C4-2B (cell line): ENCODE measurements at regions not wholly inside any gene's neighbourhood (a gene's known extent, or its start where the extent isn't known, plus 50 kb on each side); places are given as distances from the start of the nearest gene placed in this dataset.
"Not testable (repeated sequence)": the region's sequence is repeated elsewhere in the genome, so short reads cannot be mapped to it uniquely, and the experiment has no call there.

Source experiments
- H3K27ac ChIP-seq: fragments of 450-650 bp; 2 replicates; pipeline ENCODE4 v1.5.1; 2017
- ZFX ChIP-seq: fragments of 450-650 bp; IDR thresholded peaks from 2 replicates; pipeline ENCODE4 v1.6.1; 2017
- TF ChIP-seq, protein P1 (sequence below): fragments of 450-650 bp; conservative IDR thresholded peaks from 2 replicates; pipeline ENCODE4 v1.5.1; 2017; ENCODE audit warnings: mild to moderate bottlenecking

- H3K27ac ChIP-seq = no peak overlapping the region; the same call in 1 of the 2 replicates
- no peak for TF ChIP-seq ZFX
- TF ChIP-seq, protein P1, sequence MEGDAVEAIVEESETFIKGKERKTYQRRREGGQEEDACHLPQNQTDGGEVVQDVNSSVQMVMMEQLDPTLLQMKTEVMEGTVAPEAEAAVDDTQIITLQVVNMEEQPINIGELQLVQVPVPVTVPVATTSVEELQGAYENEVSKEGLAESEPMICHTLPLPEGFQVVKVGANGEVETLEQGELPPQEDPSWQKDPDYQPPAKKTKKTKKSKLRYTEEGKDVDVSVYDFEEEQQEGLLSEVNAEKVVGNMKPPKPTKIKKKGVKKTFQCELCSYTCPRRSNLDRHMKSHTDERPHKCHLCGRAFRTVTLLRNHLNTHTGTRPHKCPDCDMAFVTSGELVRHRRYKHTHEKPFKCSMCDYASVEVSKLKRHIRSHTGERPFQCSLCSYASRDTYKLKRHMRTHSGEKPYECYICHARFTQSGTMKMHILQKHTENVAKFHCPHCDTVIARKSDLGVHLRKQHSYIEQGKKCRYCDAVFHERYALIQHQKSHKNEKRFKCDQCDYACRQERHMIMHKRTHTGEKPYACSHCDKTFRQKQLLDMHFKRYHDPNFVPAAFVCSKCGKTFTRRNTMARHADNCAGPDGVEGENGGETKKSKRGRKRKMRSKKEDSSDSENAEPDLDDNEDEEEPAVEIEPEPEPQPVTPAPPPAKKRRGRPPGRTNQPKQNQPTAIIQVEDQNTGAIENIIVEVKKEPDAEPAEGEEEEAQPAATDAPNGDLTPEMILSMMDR = no peak
These were observed 1808.5 kb upstream of the DEFB115 start for GRCh38 chr20:29448806-29449470.

DNA sequence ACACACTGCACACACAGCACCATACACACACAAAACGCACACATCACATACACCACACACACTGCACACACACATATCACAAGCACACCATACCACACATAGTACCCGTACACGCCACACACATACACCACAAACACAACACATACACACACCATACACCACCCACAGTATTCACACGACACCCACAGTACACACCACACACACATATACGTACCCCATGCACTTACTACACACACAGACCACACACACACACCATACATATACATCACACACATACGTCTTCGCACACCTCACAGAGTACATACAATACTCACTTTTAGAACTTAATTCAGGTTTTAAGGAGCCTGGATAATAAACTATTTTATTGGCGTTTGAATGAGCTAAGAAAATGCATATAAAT, 1805.3 kb upstream of the DEFB115 start:
- TF ChIP-seq, protein P1 = no peak
- no peak for TF ChIP-seq ZFX
- no peak overlapping the region for H3K27ac ChIP-seq

DNA sequence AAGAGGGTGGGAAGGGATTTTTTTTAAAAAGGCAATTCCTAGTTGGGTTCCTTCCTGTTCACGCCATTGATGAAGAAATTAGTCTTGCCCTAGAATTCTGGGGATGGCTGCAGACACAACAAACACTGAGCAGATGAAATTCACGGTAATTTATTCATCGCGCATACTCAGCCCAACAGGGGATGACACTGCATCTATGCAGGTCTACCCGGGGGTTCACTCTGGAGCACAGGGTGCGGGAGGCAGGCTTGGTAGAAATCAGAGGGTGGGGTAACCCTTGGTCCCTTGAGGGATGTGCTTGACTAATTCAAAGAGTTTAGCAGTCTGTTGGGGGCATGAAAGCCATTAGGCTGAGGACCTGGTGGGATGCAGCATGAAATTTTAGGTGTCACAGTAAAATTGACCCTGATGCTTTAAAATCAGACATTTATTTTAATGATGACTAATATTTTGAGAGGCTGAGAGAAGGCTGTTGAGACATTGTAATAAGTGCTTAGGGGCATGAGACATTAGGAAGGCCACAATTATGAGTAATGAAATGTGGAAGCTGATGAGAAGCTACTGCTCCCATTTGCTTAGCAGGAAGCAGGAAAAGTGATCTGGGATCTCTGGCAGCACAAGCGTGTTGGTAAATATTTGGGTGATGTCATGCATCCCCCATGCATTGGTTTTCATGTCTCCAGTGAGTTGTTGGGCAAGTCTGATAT, 1800.3 kb upstream of the DEFB115 start:
- H3K27ac ChIP-seq = not testable (repeated sequence)

- no peak overlapping the region for H3K27ac ChIP-seq
- no peak for TF ChIP-seq ZFX
- TF ChIP-seq, protein P1 = no peak
These were observed 1784.9 kb upstream of the DEFB115 start for GRCh38 chr20:29472606-29473005.

DNA sequence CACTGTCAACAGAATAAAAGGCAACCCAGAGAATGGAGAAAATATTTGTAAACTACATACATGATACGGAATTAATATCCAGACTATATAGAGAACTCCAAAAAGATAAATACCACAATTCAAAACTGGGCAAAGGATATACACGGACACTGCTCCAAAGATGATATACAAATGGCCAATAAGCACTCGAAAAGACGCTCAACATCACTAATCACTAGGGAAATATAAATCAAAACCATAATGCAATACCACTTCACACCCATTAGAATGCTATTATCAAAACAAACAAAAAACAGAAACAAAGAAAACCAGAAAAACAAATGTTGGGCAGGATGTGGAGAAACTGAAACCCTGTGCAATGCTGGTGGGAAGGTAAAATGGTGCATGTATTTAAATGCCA, 1764.6 kb upstream of the DEFB115 start:
- not testable (repeated sequence) for H3K27ac ChIP-seq

GRCh38 chr20:29496767-29497166, 1760.7 kb upstream of the DEFB115 start:
- H3K27ac ChIP-seq = peak overlapping the region; percentile 43

- H3K27ac ChIP-seq = peak overlapping the region; percentile 43
- TF ChIP-seq ZFX = no peak
- TF ChIP-seq, protein P1 = no peak
These were observed 1760.2 kb upstream of the DEFB115 start for GRCh38 chr20:29497261-29497671.

- peak overlapping the region; percentile 43 for H3K27ac ChIP-seq
These were observed 1759.8 kb upstream of the DEFB115 start for GRCh38 chr20:29497684-29498083.

DNA sequence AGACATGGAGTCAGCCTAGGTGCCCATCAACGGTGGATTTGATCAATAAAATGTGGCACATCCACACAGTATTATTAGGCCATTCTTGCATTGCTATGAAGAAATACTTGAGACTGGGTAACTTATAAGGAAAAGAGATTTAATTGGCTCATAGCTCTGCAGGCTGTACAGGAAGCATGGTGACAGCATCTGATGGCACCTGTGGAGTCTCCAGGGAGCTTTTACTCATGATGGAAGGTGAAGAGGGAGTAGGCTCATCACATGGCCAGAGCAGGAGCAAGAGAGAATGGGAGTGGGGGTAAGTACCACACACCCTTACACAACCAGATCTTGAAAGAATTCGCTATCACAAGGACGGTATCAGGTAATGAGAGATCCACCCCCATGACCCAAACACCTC, 1756.7 kb upstream of the DEFB115 start:
- not testable (repeated sequence) for H3K27ac ChIP-seq

DNA sequence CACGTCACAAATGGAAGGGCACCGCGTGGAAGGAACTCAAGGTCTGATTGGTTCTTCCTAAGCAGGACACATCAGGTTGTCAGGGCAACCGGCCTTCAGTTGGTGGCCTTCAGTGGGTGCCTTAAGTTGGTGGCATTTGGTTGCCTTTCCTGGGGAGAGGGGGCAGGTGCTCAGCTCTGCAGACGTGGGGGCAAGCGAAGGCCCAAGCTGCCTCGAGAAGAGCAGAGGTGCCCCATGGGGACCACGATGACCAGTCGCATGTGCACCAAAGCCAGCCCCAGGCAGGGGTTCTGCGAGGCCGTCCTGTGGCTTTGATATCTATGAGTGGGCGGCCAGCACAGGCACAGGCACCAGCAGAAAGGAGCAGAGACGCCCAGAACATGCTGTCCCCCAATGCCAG, 1742.8 kb upstream of the DEFB115 start:
- not testable (repeated sequence) for H3K27ac ChIP-seq

DNA sequence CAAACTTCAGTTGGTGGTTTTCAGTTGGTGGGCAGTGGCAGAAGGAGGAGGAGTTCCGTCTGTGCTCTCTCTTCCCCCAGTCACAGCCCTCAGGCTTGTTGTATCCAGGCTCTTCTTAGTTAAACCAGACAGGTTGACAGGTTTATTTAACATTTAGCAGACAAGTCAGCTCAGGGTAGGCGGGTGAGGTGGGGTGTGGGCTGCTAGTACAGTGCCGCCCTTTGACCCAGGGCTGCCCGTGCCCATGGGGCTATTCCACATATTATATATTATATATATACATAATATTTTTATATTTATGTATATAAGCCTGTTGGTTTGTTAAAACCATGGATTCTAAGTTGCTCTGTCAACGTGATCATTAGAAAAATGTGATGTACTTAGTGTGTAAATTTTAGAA, 1740.6 kb upstream of the DEFB115 start:
- H3K27ac ChIP-seq = not testable (repeated sequence)
